HG02981 (cell line): ENCODE measurements at regions not wholly inside any gene's neighbourhood (a gene's known extent, or its start where the extent isn't known, plus 50 kb on each side); places are given as distances from the start of the nearest gene placed in this dataset.
"Not testable (repeated sequence)": the region's sequence is repeated elsewhere in the genome, so short reads cannot be mapped to it uniquely, and the experiment has no call there.

Experiments used
- ATAC-seq: cut with Tn5 transposase; IDR thresholded peaks from one replicate; pipeline ENCODE4 v1.9.1; 2021; ENCODE audit warnings: mild to moderate bottlenecking, moderate library complexity; ENCODE audit not compliant: unreplicated experiment

DNA sequence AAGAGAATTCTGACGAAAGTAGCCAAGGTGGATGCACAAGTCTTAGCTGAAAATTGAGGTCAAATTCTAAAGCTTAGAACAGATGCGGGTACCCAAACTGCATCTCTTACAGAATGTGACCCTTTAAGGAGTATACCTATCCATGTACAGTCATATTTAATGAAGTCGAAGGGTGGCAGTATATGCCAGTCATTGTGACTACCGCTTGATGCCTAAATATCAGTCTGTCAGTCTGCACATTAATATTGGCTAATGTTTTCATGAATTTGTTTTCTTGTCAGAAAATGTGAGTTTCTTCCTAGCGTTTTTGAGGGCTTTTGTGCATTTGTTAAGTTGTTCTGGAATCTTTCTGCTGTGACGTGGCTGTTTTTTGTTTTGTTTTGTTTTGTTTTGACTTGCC, 264.5 kb upstream of the ELAVL2 start:
- ATAC-seq, result no peak

- no peak for ATAC-seq
Observed at GRCh38 chr9:24073666-24074065, 247.6 kb upstream of the ELAVL2 start.

DNA sequence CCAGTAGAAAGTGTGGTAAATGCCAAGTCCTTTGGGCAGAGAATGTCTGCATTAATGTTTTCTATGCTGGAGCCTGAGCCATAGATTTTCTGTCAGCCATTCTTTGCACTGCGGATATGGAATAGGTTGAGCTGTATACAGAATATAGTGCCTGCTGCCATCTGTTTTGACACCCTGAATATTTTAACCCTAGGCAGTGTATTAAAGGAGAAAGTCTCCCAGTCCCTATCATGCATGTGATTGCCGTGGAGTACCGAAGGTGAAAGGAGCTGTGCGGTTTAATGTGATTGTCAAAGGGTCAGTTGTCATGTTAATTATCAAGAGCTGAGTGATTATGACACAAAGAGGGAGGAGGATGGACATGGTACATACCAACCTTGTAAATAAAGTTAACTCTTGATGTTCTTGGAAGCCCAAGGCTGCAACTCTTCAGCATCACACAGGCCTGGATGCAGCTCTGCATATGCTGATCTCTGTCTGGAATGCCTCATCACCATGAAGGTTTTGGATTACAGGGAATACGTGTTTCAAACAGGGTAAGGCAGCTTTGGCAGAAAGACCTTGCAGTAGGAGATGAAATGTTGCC, 247.1 kb upstream of the ELAVL2 start:
- no peak for ATAC-seq

GRCh38 chr9:24071716-24072115, 245.7 kb upstream of the ELAVL2 start:
- ATAC-seq, result no peak

DNA sequence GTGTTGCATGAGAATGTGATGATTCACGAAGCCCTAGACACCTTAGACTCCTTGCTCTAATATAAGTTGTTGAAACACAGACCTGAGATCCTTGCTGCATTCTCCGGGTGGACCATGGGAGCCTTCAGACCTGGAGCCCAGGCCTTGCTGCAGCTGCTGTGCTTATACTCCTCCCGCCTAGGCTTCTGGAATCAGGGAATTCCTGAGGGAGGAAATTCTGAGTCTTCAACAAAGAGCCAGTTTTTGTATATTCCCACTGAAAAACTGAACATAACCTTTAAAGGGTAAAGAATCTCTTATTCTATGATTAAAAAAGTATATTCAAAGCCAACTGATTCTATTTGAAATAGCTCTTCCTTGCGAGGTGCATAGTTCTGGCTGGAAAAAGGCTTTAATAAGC, 245.1 kb upstream of the ELAVL2 start:
- ATAC-seq, result no peak

GRCh38 chr9:24067107-24067506, 241.1 kb upstream of the ELAVL2 start:
- not testable (repeated sequence) for ATAC-seq

GRCh38 chr9:24059651-24060050, 233.6 kb upstream of the ELAVL2 start:
- no peak for ATAC-seq

DNA sequence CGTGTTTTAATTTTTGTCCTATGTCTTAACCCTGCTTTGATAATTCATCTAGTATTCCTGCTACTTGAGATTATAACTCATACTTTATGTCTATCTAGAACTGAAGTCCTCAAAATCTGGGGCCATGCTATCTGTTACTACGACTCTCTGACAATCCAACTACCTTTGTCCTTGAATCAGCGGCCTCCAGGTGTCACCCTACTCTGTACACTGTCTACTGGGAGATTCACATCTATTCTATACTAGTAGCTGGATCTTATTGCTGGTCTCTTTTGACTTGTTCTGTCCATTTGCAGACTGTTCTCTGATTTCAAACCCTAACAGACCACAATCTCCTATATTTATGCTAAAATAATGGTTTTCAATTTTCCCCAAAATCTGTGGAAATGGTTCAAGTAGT, 225.5 kb upstream of the ELAVL2 start:
- no peak for ATAC-seq

GRCh38 chr9:24050239-24050638, 224.2 kb upstream of the ELAVL2 start:
- ATAC-seq, result not testable (repeated sequence)

GRCh38 chr9:24045150-24045549, 219.1 kb upstream of the ELAVL2 start:
- ATAC-seq, result no peak

- ATAC-seq, result no peak
Observed at GRCh38 chr9:24044576-24044975, 218.5 kb upstream of the ELAVL2 start.

DNA sequence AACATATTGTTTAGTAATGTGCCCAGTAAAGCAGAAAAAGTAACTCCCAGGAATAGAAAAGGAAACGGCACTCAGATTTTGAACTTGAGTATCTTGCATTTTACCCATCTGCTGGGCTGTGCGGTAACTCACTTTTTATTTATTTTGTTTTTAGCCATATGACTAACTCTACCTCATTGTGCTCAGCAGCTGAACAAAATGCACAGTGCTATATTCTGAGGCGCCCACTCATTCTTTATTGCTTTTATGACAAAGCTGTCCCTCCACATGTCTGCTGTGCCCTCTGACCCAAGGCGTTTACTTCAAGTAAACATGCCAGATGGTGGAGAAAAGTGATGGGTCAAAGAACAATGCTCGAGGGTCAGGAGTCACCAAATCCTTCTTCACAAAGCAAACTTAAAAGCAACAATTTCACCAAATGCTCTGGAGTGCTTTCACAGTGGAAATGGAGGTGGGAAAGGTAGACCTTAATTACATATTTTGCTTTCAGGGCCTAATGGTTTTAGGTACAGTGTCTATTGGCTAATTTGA, 215.2 kb upstream of the ELAVL2 start:
- ATAC-seq, result no peak

GRCh38 chr9:24036459-24036858, 210.4 kb upstream of the ELAVL2 start:
- ATAC-seq, result no peak

GRCh38 chr9:24035816-24036215, 209.8 kb upstream of the ELAVL2 start:
- ATAC-seq, result no peak

DNA sequence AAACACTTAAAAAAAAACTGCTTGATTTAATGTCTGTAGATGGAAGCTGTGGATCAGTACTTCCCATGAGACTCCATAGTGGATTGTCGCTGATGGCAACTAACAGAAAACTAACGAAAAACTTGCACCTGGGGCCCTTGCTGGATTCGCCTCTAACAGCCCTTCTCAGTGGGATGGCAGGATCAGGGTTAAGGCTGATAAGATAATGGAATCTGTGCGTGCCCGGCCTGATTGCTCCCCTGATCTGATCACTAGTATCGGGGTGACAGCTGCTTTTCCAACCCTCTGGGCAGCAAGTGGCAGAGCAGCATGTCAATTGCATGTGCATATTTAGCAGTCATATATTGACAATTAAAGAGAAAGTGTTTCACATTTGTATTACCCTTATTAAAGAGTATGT, 185.8 kb upstream of the ELAVL2 start:
- no peak for ATAC-seq

- ATAC-seq, result no peak
Observed at GRCh38 chr9:24011009-24011717, 185.1 kb upstream of the ELAVL2 start.

GRCh38 chr9:24009322-24009721, 183.3 kb upstream of the ELAVL2 start:
- no peak for ATAC-seq

GRCh38 chr9:24007185-24007584, 181.1 kb upstream of the ELAVL2 start:
- ATAC-seq, result no peak

DNA sequence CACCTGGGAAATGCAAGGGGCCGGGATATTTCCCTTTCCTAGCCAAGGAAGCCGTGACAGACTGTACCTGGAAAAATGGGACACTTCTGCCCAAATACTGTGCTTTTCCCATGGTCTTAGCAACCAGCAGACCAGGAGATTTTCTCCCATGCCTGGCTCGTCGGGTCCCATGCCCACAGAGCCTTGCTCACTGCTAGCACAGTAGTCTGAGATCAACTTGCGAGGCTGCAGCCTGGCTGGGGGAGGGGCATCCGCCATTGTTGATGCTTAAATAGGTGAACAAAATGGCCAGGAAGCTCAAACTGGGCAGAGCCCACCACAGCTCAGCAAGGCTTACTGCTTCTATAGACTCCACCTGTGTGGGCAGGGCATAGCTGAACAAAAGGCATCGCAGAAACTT, 165.8 kb upstream of the ELAVL2 start:
- ATAC-seq, result not testable (repeated sequence)

GRCh38 chr9:23979491-23979890, 153.5 kb upstream of the ELAVL2 start:
- no peak for ATAC-seq

DNA sequence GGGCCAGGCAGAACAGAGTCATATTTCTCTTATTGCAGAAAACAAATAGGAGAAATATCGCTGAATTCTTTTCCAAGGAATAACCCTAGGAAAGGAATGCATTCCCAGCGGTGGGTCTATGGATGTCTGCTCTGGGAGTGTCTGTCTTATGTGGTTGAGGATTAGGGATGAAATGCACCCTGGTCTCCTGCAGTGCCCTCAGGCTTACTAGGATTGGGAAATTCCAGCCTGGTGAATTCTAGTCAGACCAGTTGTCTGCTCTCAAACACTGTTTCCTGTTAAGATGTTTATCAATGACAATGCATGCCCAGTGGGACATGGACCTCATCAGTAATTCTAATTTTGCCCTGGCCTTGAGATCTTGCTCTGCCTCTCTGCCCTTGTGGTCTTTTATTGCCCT, 136.1 kb upstream of the ELAVL2 start:
- no peak for ATAC-seq

DNA sequence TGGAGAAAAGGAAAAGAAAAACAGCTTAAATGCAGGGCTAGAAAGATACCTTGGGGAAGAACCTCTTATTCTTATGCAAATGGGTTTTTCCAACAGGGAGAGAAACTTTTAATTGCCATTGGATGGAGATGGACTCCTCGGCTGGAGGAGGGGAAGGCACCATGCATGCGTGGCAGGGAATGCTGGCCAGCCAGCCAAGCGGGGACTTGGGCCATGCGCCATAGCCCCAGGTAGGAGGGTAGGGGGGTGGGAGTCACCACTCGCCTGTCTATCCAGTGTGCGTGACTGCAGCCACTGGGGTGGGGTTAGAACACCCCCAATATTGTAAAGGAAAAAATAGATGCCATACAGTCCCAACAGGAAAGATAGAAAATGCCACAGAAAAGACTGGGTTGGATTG, 119.9 kb upstream of the ELAVL2 start:
- ATAC-seq, result no peak

GRCh38 chr9:23941051-23941450, 115.0 kb upstream of the ELAVL2 start:
- no peak for ATAC-seq
